OCI-LY1 (cell line): ENCODE measurements at regions not wholly inside any gene's neighbourhood (a gene's known extent, or its start where the extent isn't known, plus 50 kb on each side); places are given as distances from the start of the nearest gene placed in this dataset.

Experiments used
- H2AFZ ChIP-seq: fragments of 200-600 bp; sonication (generic), shearing (Covaris generic); 2 replicates; pipeline ENCODE4 v1.6.0; 2014; ENCODE audit warnings: antibody characterized with exemption, mild to moderate bottlenecking, low read length
- H3F3A ChIP-seq: fragments of 200-600 bp; sonication (generic), shearing (Covaris generic); 2 replicates; pipeline ENCODE4 v1.6.0; 2014; ENCODE audit warnings: mild to moderate bottlenecking, antibody characterized with exemption, low read length, moderate library complexity; ENCODE audit not compliant: insufficient read depth
- H3K27ac ChIP-seq: fragments of 200-600 bp; sonication (generic); 2 replicates; pipeline ENCODE4 v1.5.1; 2014; ENCODE audit warnings: low read length, mixed run types, mild to moderate bottlenecking, low read depth; ENCODE audit not compliant: poor library complexity, severe bottlenecking
- H3K27me3 ChIP-seq: fragments of 200-600 bp; sonication (generic); 2 replicates; pipeline ENCODE4 v1.6.0; 2014; ENCODE audit warnings: antibody characterized with exemption, mild to moderate bottlenecking, low read length, moderate library complexity; ENCODE audit not compliant: insufficient read depth
- H3K36me3 ChIP-seq: fragments of 200-600 bp; sonication (generic); 2 replicates; pipeline ENCODE4 v1.6.1; 2014; ENCODE audit warnings: mild to moderate bottlenecking, antibody characterized with exemption, low read length, moderate library complexity, mixed read lengths; ENCODE audit not compliant: insufficient read depth
- H3K4me1 ChIP-seq: fragments of 200-600 bp; sonication (generic); 2 replicates; pipeline ENCODE4 v1.5.1; 2014; ENCODE audit warnings: mild to moderate bottlenecking, low read length, moderate library complexity; ENCODE audit not compliant: insufficient read depth, severe bottlenecking
- H3K4me2 ChIP-seq: fragments of 200-600 bp; sonication (generic), shearing (Covaris generic); 2 replicates; pipeline ENCODE4 v1.6.1; 2014; ENCODE audit warnings: low read length
- H3K4me3 ChIP-seq: fragments of 200-600 bp; sonication (generic); 2 replicates; pipeline ENCODE4 v1.5.1; 2014; ENCODE audit warnings: low read length, low read depth, mild to moderate bottlenecking, mixed read lengths; ENCODE audit not compliant: poor library complexity, severe bottlenecking
- H3K79me2 ChIP-seq: fragments of 200-600 bp; shearing (Covaris generic); 2 replicates; pipeline ENCODE4 v1.6.1; 2016; ENCODE audit warnings: mixed run types, low read length, mixed read lengths; ENCODE audit not compliant: insufficient read depth
- H3K9ac ChIP-seq: fragments of 200-600 bp; sonication (generic), shearing (Covaris generic); 2 replicates; pipeline ENCODE4 v1.6.1; 2014; ENCODE audit warnings: mild to moderate bottlenecking, low read length, mixed read lengths
- H3K9me2 ChIP-seq: fragments of 200-600 bp; sonication (generic), shearing (Covaris generic); 2 replicates; pipeline ENCODE4 v1.6.1; 2014; ENCODE audit warnings: low read depth, mild to moderate bottlenecking, low read length, mixed read lengths
- H3K9me3 ChIP-seq: fragments of 200-600 bp; shearing (Covaris generic); 2 replicates; pipeline ENCODE4 v1.6.1; 2014; ENCODE audit warnings: low read length, mixed read lengths
- H4K20me1 ChIP-seq: fragments of 200-600 bp; sonication (generic), shearing (Covaris generic); 2 replicates; pipeline ENCODE4 v1.6.0; 2016; ENCODE audit warnings: mild to moderate bottlenecking, low read length; ENCODE audit not compliant: insufficient read depth
- EZH2 ChIP-seq: fragments of 200-600 bp; sonication (generic), shearing (Covaris generic); IDR thresholded peaks from 2 replicates; pipeline ENCODE4 v1.8.0; 2017; ENCODE audit warnings: borderline replicate concordance, mixed run types, mild to moderate bottlenecking, antibody characterized with exemption, low read length, moderate library complexity, mixed read lengths
- TF ChIP-seq, protein P1 (sequence below): fragments of 200-600 bp; sonication (generic), shearing (Covaris generic); IDR thresholded peaks from 2 replicates; pipeline ENCODE4 v1.5.1; 2017; ENCODE audit warnings: mild to moderate bottlenecking, antibody characterized with exemption, low read length, moderate library complexity, mixed read lengths

DNA sequence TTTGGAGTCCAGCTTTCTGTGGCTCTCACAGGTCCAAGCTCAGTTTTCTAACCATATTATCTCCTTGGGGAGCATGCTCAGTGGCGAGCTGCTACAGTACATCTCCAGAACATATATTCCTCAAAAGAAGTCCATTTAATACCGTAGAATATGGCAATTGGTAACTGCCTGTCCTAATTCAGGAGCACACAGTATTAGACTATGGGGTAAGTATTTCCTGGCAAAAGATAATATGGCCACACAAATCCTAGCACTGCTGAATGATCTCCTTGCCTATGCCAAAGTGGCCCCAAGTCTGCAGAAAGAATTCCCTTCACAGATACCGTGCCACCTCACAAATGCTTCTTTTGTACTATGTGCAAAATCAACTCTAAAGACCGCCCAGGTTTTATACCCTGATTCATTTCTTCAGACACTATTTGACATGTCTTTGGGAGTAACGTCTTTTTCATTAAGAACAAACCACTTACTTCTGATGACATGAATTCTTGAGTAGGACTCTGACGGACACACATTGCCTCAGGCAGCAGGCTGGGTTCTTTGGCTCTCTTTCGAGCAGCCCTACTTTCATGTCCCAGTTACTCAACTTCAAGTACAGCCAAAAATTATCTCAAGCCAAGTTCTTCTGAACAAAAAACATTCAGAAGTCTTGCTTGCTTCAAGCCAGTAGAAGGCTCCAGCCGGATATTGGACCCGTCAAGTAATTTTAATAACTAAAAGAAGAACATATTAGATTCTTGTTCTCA, 368.3 kb upstream of the DCBLD2 start:
- Histone ChIP-seq H3K4me1 (no peaks in the 10 kb centered on the region), H2AFZ (no peak overlapping the region), H3K27me3 (no peaks in the 10 kb centered on the region)

DNA sequence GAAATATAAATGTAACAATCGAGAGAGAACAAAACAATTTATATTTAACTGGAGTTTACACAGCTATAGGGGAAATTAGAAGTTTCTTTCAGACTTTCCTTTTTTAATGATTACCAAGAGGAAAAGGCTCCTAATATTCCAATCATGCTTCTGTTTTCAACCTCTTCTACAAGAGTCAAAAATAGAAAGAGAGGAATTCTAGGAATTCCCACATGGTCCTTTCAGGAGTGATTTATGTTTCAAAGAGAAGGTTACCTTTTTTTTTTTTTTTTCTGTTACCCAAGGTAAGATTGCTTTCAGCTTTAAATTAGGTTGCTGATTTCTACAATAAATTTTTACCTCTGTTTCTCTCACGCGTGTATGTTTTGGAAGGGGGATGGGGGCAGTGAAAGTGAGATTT, 355.3 kb upstream of the DCBLD2 start:
- Histone ChIP-seq H3K36me3 (no peaks in the 10 kb centered on the region), H3K27ac (no peak overlapping the region), H3K9ac (no peak overlapping the region)

More for the DNA sequence above, 368.3 kb upstream of the DCBLD2 start:
- H3K9ac ChIP-seq, result no peak overlapping the region
- no peaks in the 10 kb centered on the region for H3K79me2 ChIP-seq
- no peaks in the 10 kb centered on the region for H3K36me3 ChIP-seq
- H3F3A ChIP-seq, result no peaks in the 10 kb centered on the region
- no peaks in the 10 kb centered on the region for H3K9me3 ChIP-seq
- H3K9me2 ChIP-seq, result no peaks in the 10 kb centered on the region
- H3K4me3 ChIP-seq, result no peak overlapping the region
- no peak overlapping the region for H3K27ac ChIP-seq
- TF ChIP-seq, protein P1, sequence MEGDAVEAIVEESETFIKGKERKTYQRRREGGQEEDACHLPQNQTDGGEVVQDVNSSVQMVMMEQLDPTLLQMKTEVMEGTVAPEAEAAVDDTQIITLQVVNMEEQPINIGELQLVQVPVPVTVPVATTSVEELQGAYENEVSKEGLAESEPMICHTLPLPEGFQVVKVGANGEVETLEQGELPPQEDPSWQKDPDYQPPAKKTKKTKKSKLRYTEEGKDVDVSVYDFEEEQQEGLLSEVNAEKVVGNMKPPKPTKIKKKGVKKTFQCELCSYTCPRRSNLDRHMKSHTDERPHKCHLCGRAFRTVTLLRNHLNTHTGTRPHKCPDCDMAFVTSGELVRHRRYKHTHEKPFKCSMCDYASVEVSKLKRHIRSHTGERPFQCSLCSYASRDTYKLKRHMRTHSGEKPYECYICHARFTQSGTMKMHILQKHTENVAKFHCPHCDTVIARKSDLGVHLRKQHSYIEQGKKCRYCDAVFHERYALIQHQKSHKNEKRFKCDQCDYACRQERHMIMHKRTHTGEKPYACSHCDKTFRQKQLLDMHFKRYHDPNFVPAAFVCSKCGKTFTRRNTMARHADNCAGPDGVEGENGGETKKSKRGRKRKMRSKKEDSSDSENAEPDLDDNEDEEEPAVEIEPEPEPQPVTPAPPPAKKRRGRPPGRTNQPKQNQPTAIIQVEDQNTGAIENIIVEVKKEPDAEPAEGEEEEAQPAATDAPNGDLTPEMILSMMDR, result no peak
- no peak for TF ChIP-seq EZH2
- no peak overlapping the region for H3K4me2 ChIP-seq
- H4K20me1 ChIP-seq, result no peaks in the 10 kb centered on the region

DNA sequence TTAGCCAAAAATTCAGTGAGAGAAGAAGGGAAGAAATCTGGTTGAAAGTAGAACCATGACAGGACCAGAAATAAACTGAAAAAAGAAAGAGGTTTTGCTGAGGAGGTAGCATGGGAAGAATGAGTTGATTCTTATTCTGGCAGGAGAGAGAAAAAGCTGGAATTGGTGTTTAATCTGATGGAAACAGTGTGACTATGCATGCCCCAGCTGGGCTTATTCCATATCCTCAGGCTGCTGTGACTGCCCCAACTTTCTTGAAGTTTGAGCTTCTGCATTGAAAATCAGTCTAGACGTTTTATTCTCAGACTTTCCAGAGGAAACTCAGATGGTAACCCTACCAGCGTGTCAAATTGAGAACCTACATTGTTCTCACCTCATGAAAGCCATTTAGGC, 352.5 kb upstream of the DCBLD2 start:
- Histone ChIP-seq H3F3A (no peaks in the 10 kb centered on the region), H3K4me1 (no peaks in the 10 kb centered on the region), H3K4me2 (no peak overlapping the region), H3K9me2 (no peaks in the 10 kb centered on the region), H3K27ac (no peak overlapping the region), H2AFZ (no peak overlapping the region), H3K36me3 (no peaks in the 10 kb centered on the region), H3K9me3 (no peaks in the 10 kb centered on the region), H3K4me3 (no peak overlapping the region), H3K79me2 (no peaks in the 10 kb centered on the region), H4K20me1 (no peaks in the 10 kb centered on the region), H3K27me3 (no peaks in the 10 kb centered on the region), H3K9ac (no peak overlapping the region)
- no peak for TF ChIP-seq EZH2
- TF ChIP-seq, protein P1, result no peak

More for the DNA sequence above, 355.3 kb upstream of the DCBLD2 start:
- Histone ChIP-seq H2AFZ (no peak overlapping the region), H4K20me1 (no peaks in the 10 kb centered on the region), H3K9me2 (no peaks in the 10 kb centered on the region), H3K4me1 (no peaks in the 10 kb centered on the region), H3K79me2 (no peaks in the 10 kb centered on the region), H3K4me2 (no peak overlapping the region), H3K4me3 (no peak overlapping the region), H3F3A (no peaks in the 10 kb centered on the region), H3K9me3 (no peaks in the 10 kb centered on the region), H3K27me3 (no peaks in the 10 kb centered on the region)
- TF ChIP-seq, protein P1, result no peak
- TF ChIP-seq EZH2, result no peak
